HepG2 (cell line): ENCODE measurements at regions not wholly inside any gene's neighbourhood (a gene's known extent, or its start where the extent isn't known, plus 50 kb on each side); places are given as distances from the start of the nearest gene placed in this dataset.

Source experiments
- POLR2AphosphoS2 ChIP-seq: IDR thresholded peaks from 2 replicates; pipeline ENCODE4 v1.6.1; 2011; ENCODE audit warnings: low read depth, low read length, improper control_type of control experiment
- POLR2AphosphoS5 ChIP-seq: IDR thresholded peaks from 2 replicates; pipeline ENCODE4 v1.6.1; 2012; ENCODE audit warnings: low read depth, low read length
- ZNF501 ChIP-seq: sonication (generic); formaldehyde crosslinking; IDR thresholded peaks from 2 replicates; pipeline ENCODE4 v1.5.1; 2020; ENCODE audit warnings: mild to moderate bottlenecking, moderate library complexity, missing genetic modification reagents
- ZNF644 ChIP-seq: IDR thresholded peaks from 2 replicates; pipeline ENCODE4 v1.6.1; 2016; ENCODE audit warnings: low read depth
- TF ChIP-seq, protein P1 (sequence below): sonication (generic); formaldehyde crosslinking; IDR thresholded peaks from 2 replicates; pipeline ENCODE4 v1.4.0; 2020; ENCODE audit warnings: mild to moderate bottlenecking, missing genetic modification reagents

DNA sequence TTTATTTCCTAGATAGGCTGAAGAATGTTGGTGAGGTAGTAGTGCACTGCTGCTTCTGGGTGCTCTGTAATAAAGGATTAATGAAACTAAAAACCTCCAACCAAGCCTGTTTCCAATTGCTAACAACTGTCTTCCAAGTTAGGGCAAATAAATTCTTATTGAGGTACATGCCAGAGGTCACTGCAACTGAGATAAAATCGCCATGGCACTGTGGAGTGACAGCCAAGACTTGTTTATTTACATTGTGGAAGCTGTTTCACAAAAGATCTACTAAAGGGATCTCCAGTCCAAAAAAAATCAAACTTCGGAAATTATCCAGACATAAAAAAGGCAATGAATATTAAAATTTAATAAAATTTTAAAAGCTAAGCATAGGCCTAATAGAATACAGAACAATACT lies 65.2 kb downstream of the HYCC1 start:
- TF ChIP-seq ZNF644 (CRISPR knock-in tag) (no peak), POLR2AphosphoS5 (no peak), POLR2AphosphoS2 (no peak), ZNF501 (no peak)
- TF ChIP-seq, protein P1, sequence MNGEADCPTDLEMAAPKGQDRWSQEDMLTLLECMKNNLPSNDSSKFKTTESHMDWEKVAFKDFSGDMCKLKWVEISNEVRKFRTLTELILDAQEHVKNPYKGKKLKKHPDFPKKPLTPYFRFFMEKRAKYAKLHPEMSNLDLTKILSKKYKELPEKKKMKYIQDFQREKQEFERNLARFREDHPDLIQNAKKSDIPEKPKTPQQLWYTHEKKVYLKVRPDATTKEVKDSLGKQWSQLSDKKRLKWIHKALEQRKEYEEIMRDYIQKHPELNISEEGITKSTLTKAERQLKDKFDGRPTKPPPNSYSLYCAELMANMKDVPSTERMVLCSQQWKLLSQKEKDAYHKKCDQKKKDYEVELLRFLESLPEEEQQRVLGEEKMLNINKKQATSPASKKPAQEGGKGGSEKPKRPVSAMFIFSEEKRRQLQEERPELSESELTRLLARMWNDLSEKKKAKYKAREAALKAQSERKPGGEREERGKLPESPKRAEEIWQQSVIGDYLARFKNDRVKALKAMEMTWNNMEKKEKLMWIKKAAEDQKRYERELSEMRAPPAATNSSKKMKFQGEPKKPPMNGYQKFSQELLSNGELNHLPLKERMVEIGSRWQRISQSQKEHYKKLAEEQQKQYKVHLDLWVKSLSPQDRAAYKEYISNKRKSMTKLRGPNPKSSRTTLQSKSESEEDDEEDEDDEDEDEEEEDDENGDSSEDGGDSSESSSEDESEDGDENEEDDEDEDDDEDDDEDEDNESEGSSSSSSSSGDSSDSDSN, result no peak
